ENCODE measurements at regions not wholly inside any gene's neighbourhood (a gene's known extent, or its start where the extent isn't known, plus 50 kb on each side); places are given as distances from the start of the nearest gene placed in this dataset.

- intact Hi-C loops (cut with micrococcal nuclease): no loop called here
Measured at GRCh38 chr1:88540255-88540654, 143.8 kb upstream of the PKN2 start.

GRCh38 chr1:88541596-88541995 lies 142.5 kb upstream of the PKN2 start:
- H3K27me3 ChIP-seq (ENCODE audit: control insufficient read depth in 2 of 2, insufficient read depth in 2 of 2, low read length in 2 of 2): no peaks in the 10 kb centered on the region
- no peak overlapping the region for H3K4me2 ChIP-seq (replicated peaks; ENCODE audit: extremely low read depth, low read length, poor library complexity, severe bottlenecking)
- no peak overlapping the region for H3K4me3 ChIP-seq (replicated peaks in 1 of 3; ENCODE audit: low read depth in 2 of 3, low read length in 3 of 3)
- Mint-ChIP-seq H3K36me3 (no peaks in the 10 kb centered on the region), H3K4me1 (no peaks in the 10 kb centered on the region), H3K27me3 (ENCODE audit: low read depth in 3 of 3) (peaks cover 0 to 5% (median 4%) of the 10 kb centered on the region in 3 donors), H3K9me3 (peaks cover 0 to 4% (median 3%) of the 10 kb centered on the region in 7 donors), H3K27ac (no peak overlapping the region), H3K4me3 (no peak overlapping the region)
- no peak overlapping the region for H3K27ac ChIP-seq (ENCODE audit: low read depth in 1 of 2, low read length in 2 of 2)
- H3K79me2 ChIP-seq (ENCODE audit: insufficient read depth, low read length): no peaks in the 10 kb centered on the region
- WGBS (ENCODE audit: insufficient coverage): no CpG with 5 or more reads among the region's 1 CpG
- no peaks in the 10 kb centered on the region for H4K20me1 ChIP-seq (ENCODE audit: insufficient read depth, low read length)
- TF ChIP-seq CTCF (IDR thresholded peaks at IDR 0.05): no peak
- H3K9me3 ChIP-seq (replicated peaks in 1 of 2; ENCODE audit: control insufficient read depth in 1 of 2, insufficient read depth in 1 of 2, low read length in 2 of 2): no peaks in the 10 kb centered on the region
- H3K9ac ChIP-seq (ENCODE audit: insufficient read depth, low read length, poor library complexity, severe bottlenecking): no peak overlapping the region
- intact Hi-C loops (cut with micrococcal nuclease): no loop called here
- H2AFZ ChIP-seq (ENCODE audit: insufficient read depth, low read depth, low read length, poor library complexity, severe bottlenecking): no peak overlapping the region
- no peaks in the 10 kb centered on the region for H3K36me3 ChIP-seq (replicated peaks in 1 of 2; ENCODE audit: control insufficient read depth in 1 of 2, insufficient read depth in 2 of 2, low read length in 2 of 2)
- H3K4me1 ChIP-seq (ENCODE audit: control insufficient read depth in 1 of 2, insufficient read depth in 2 of 2, low read length in 2 of 2): no peaks in the 10 kb centered on the region
- DNase-seq: no peak

More at GRCh38 chr1:88540255-88540654, 143.8 kb upstream of the PKN2 start:
- no peaks in the 10 kb centered on the region for H3K9me3 ChIP-seq (replicated peaks in 1 of 2; ENCODE audit: control insufficient read depth in 1 of 2, insufficient read depth in 1 of 2, low read length in 2 of 2)
- peaks cover 0 to 4% (median 3%) of the 10 kb centered on the region in 7 donors for H3K9me3 Mint-ChIP-seq
- H3K27ac Mint-ChIP-seq: no peak overlapping the region
- no peak overlapping the region for H3K4me2 ChIP-seq (replicated peaks; ENCODE audit: extremely low read depth, low read length, poor library complexity, severe bottlenecking)
- H3K9ac ChIP-seq (ENCODE audit: insufficient read depth, low read length, poor library complexity, severe bottlenecking): no peak overlapping the region
- TF ChIP-seq CTCF (IDR thresholded peaks at IDR 0.05): no peak
- no peak for DNase-seq
- H3K27ac ChIP-seq (ENCODE audit: low read depth in 1 of 2, low read length in 2 of 2): no peak overlapping the region
- no peaks in the 10 kb centered on the region for H3K36me3 ChIP-seq (replicated peaks in 1 of 2; ENCODE audit: control insufficient read depth in 1 of 2, insufficient read depth in 2 of 2, low read length in 2 of 2)
- peaks cover 0 to 4% (median 3%) of the 10 kb centered on the region in 3 donors for H3K27me3 Mint-ChIP-seq (ENCODE audit: low read depth in 3 of 3)
- no peak overlapping the region for H3K4me3 Mint-ChIP-seq
- WGBS (ENCODE audit: insufficient coverage): no CpG with 5 or more reads among the region's 2 CpGs
- H3K36me3 Mint-ChIP-seq: no peaks in the 10 kb centered on the region
- no peaks in the 10 kb centered on the region for H3K4me1 Mint-ChIP-seq
- no peaks in the 10 kb centered on the region for H3K27me3 ChIP-seq (ENCODE audit: control insufficient read depth in 2 of 2, insufficient read depth in 2 of 2, low read length in 2 of 2)
- no peak overlapping the region for H2AFZ ChIP-seq (ENCODE audit: insufficient read depth, low read depth, low read length, poor library complexity, severe bottlenecking)
- H3K79me2 ChIP-seq (ENCODE audit: insufficient read depth, low read length): no peaks in the 10 kb centered on the region
- H3K4me1 ChIP-seq (ENCODE audit: control insufficient read depth in 1 of 2, insufficient read depth in 2 of 2, low read length in 2 of 2): no peaks in the 10 kb centered on the region
- H3K4me3 ChIP-seq (replicated peaks in 1 of 3; ENCODE audit: low read depth in 2 of 3, low read length in 3 of 3): no peak overlapping the region
- no peaks in the 10 kb centered on the region for H4K20me1 ChIP-seq (ENCODE audit: insufficient read depth, low read length)

All from CD14-positive monocyte (primary cell).